K562 (cell line): ENCODE measurements at regions not wholly inside any gene's neighbourhood (a gene's known extent, or its start where the extent isn't known, plus 50 kb on each side); places are given as distances from the start of the nearest gene placed in this dataset.

Experiments used
- ATAC-seq: fragments of 200-7000 bp; cut with Tn5 transposase; 3 replicates; pipeline ENCODE4 v1.9.1; 2020; ENCODE audit warnings: moderate library complexity
- BruUV-seq: library from RNA; stranded (reverse); fragments of 400-500 nt; replicated peaks from 2 replicates; lab custom pipeline; 2021; lab: Mats Ljungman, UMichigan
- CTCF ChIA-PET: fragments of 300-600 bp; formaldehyde crosslinking; extraction: SDS; loops from one replicate; lab custom pipeline; 2021; ENCODE audit warnings: low intra/inter-chr PET ratio; lab: Yijun Ruan, JAX
- POLR2A ChIA-PET: fragments of 300-600, 350-650 bp; sonication (Branson Sonifier 250); formaldehyde crosslinking; extraction: SDS; loops from one replicate; lab custom pipeline; 2021; ENCODE audit warnings: antibody characterized with exemption, inconsistent platforms; lab: Yijun Ruan, JAX
- DNase-seq, 4 experiments: peaks; one replicate each; pipeline versions ENCODE4 v3.0.0 to v3.0.0-alpha.2; 2011 to 2018; ENCODE audit warnings: low spot score in 3 of 4, mixed read lengths in 3 of 4; ENCODE audit errors: extremely low read depth in 1 of 4
- FAIRE-seq: peaks from 2 replicates; lab custom pipeline; 2011; peaks lifted over from hg19 to GRCh38; lab: Jason Lieb, UNC
- H2AFZ ChIP-seq: 2 replicates; pipeline ENCODE4 v1.6.0; 2011; ENCODE audit warnings: low read depth, low read length, control low read depth, inconsistent platforms
- H3K27ac ChIP-seq: fragments of 200-600 bp; 3 replicates; pipeline ENCODE4 v1.8.0; 2011; ENCODE audit warnings: low read depth, mild to moderate bottlenecking, control low read depth, inconsistent platforms, low read length, moderate library complexity, mixed read lengths; ENCODE audit errors: extremely low read depth
- H3K27me3 ChIP-seq, 2 experiments: fragments of 300-600 bp in 1 of 2; 2 replicates in 1 of 2; 3 replicates in 1 of 2; pipeline versions ENCODE4 v1.6.0 to v1.8.0; 2011; ENCODE audit warnings: inconsistent platforms in 2 of 2, low read length in 2 of 2, mild to moderate bottlenecking in 1 of 2, mixed read lengths in 1 of 2, moderate library complexity in 1 of 2; ENCODE audit not compliant: control insufficient read depth in 2 of 2, insufficient read depth in 2 of 2
- H3K36me3 ChIP-seq: fragments of 300-600 bp; 3 replicates; pipeline ENCODE4 v1.8.0; 2011; ENCODE audit warnings: mild to moderate bottlenecking, low read length, inconsistent platforms; ENCODE audit not compliant: control insufficient read depth, insufficient read depth
- H3K4me1 ChIP-seq, 2 experiments: fragments of 200-600 bp in 1 of 2; replicated peaks in 1 of 2; 2 replicates in 1 of 2; 3 replicates in 1 of 2; pipeline versions ENCODE4 v1.5.1 to v1.8.0; 2011; ENCODE audit warnings: inconsistent platforms in 2 of 2, low read length in 2 of 2, mild to moderate bottlenecking in 1 of 2, mixed read lengths in 1 of 2, moderate library complexity in 1 of 2; ENCODE audit not compliant: control insufficient read depth in 2 of 2, insufficient read depth in 2 of 2
- H3K4me2 ChIP-seq: 2 replicates; pipeline ENCODE4 v1.6.1; 2011; ENCODE audit warnings: low read length, control low read depth, inconsistent platforms, mixed read lengths; ENCODE audit not compliant: insufficient read depth
- H3K4me3 ChIP-seq: fragments of 200-600 bp; sonication (generic), shearing (Covaris generic); 2 replicates; pipeline ENCODE4 v1.5.1; 2016; ENCODE audit warnings: control low read depth, inconsistent platforms
- H3K79me2 ChIP-seq: fragments of 200-600 bp; 3 replicates; pipeline ENCODE4 v1.8.0; 2011; ENCODE audit warnings: low read length, inconsistent platforms; ENCODE audit not compliant: control insufficient read depth, insufficient read depth
- H3K9ac ChIP-seq, 2 experiments: 2 replicates each; pipeline versions ENCODE4 v1.6.0 to v1.6.1; 2011; ENCODE audit warnings: low read depth in 2 of 2, low read length in 2 of 2, control low read depth in 1 of 2, inconsistent platforms in 1 of 2, mild to moderate bottlenecking in 1 of 2, mixed read lengths in 1 of 2; ENCODE audit not compliant: insufficient read depth in 1 of 2
- H3K9me1 ChIP-seq: one replicate; pipeline ENCODE4 v1.6.0; 2011; ENCODE audit warnings: inconsistent platforms, mild to moderate bottlenecking, low read length, moderate library complexity; ENCODE audit not compliant: control insufficient read depth, insufficient read depth
- H3K9me3 ChIP-seq: replicated peaks from 2 replicates; pipeline ENCODE4 v1.5.1; 2011; ENCODE audit warnings: low read depth, low read length, inconsistent platforms; ENCODE audit not compliant: control insufficient read depth, insufficient read depth
- H4K20me1 ChIP-seq: replicated peaks from 2 replicates; pipeline ENCODE4 v1.6.1; 2011; ENCODE audit warnings: low read length, inconsistent platforms, mixed read lengths; ENCODE audit not compliant: control insufficient read depth, insufficient read depth
- BHLHE40 ChIP-seq: IDR thresholded peaks from 2 replicates; pipeline ENCODE4 v1.6.1; 2011; ENCODE audit warnings: low read length, improper control_type of control experiment
- DIDO1 ChIP-seq: fragments of 450-650 bp; IDR thresholded peaks from 2 replicates; pipeline ENCODE4 v1.6.1; 2016; ENCODE audit warnings: low read depth, missing biosample characterization, missing genetic modification characterization
- DNMT1 ChIP-seq: fragments of 450-650 bp; IDR thresholded peaks from 2 replicates; pipeline ENCODE4 v1.6.1; 2016; ENCODE audit warnings: antibody characterized with exemption, mild to moderate bottlenecking
- EP300 ChIP-seq: IDR thresholded peaks from 2 replicates; pipeline ENCODE4 v1.6.1; 2012; ENCODE audit warnings: low read length, improper control_type of control experiment
- ETV5 ChIP-seq: sonication (generic); formaldehyde crosslinking; IDR thresholded peaks from 2 replicates; pipeline ENCODE4 v1.4.0; 2020; ENCODE audit warnings: low read depth, mild to moderate bottlenecking, missing genetic modification reagents
- HDAC1 ChIP-seq, 2 experiments: fragments of 450-650 bp; IDR thresholded peaks; 2 replicates each; pipeline ENCODE4 v1.6.1; 2016 to 2017; ENCODE audit warnings: inconsistent platforms in 1 of 2, mild to moderate bottlenecking in 1 of 2, moderate library complexity in 1 of 2
- KLF10 ChIP-seq: fragments of 250-450 bp; sonication (Bioruptor Pico); IDR thresholded peaks from 2 replicates; pipeline ENCODE4 v1.6.1; 2021; ENCODE audit warnings: matching md5 sums
- MBD2 ChIP-seq: sonication (generic); IDR thresholded peaks from 2 replicates; pipeline ENCODE4 v1.6.1; 2016; ENCODE audit warnings: low read depth, borderline replicate concordance
- MXI1 ChIP-seq: IDR thresholded peaks from 2 replicates; pipeline ENCODE4 v1.6.1; 2011; ENCODE audit warnings: low read depth, mild to moderate bottlenecking, improper control_type of control experiment, low read length
- NONO ChIP-seq, 2 experiments: fragments of 200-400 bp in 1 of 2; fragments of 450-650 bp in 1 of 2; formaldehyde crosslinking in 1 of 2; IDR thresholded peaks; 2 replicates each; pipeline ENCODE4 v1.6.1; 2017; ENCODE audit warnings: low read depth in 2 of 2, mild to moderate bottlenecking in 2 of 2, moderate library complexity in 2 of 2, low read length in 1 of 2
- PCBP1 ChIP-seq: fragments of 200-400 bp; formaldehyde crosslinking; IDR thresholded peaks from 2 replicates; pipeline ENCODE4 v1.6.1; 2018; ENCODE audit warnings: mild to moderate bottlenecking, low read depth, low read length; ENCODE audit not compliant: poor library complexity, severe bottlenecking
- PTTG1 ChIP-seq: fragments of 450-650 bp; IDR thresholded peaks from 2 replicates; pipeline ENCODE4 v1.6.1; 2016; ENCODE audit warnings: low read depth, mild to moderate bottlenecking, missing genetic modification characterization, missing compliant biosample characterization
- RBM34 ChIP-seq: fragments of 200-400 bp; formaldehyde crosslinking; IDR thresholded peaks from 2 replicates; pipeline ENCODE4 v1.6.1; 2018; ENCODE audit warnings: low read length, borderline replicate concordance; ENCODE audit not compliant: insufficient read depth
- SAFB ChIP-seq: fragments of 200-400 bp; formaldehyde crosslinking; IDR thresholded peaks from 2 replicates; pipeline ENCODE4 v1.6.1; 2017; ENCODE audit warnings: low read depth, low read length, borderline replicate concordance
- TBL1XR1 ChIP-seq, 2 experiments: IDR thresholded peaks; 2 replicates each; pipeline ENCODE4 v1.6.1; 2012; ENCODE audit warnings: improper control_type of control experiment in 2 of 2, low read length in 2 of 2, mild to moderate bottlenecking in 1 of 2
- WGBS: fragments of 100-300 bp; shearing (Covaris generic); methylation state at CpG from one replicate; pipeline ENCODE4 v1.1.6; 2016; ENCODE audit warnings: low coverage, mixed read lengths; ENCODE audit not compliant: insufficient coverage; ENCODE audit errors: missing lambda C conversion rate; 5-methylcytosine and 5-hydroxymethylcytosine counted together
- in situ Hi-C: fragments of 300-500 bp; cut with MboI; formaldehyde crosslinking; loops from 4 replicates; pipeline ENCODE4 v1.15.0; 2018; ENCODE audit warnings: inconsistent platforms, mixed read lengths
- intact Hi-C: fragments of 100-400 bp; cut with micrococcal nuclease; formaldehyde crosslinking; loops from 2 replicates; pipeline ENCODE4 v1.14.2; 2022
- TF ChIP-seq, protein P1 (sequence below): fragments of 450-650 bp; IDR thresholded peaks from one replicate; pipeline ENCODE4 v1.6.1; 2018; ENCODE audit warnings: mild to moderate bottlenecking, moderate library complexity; ENCODE audit not compliant: partially characterized antibody
- TF ChIP-seq, protein P2 (sequence below): fragments of 250-450 bp; sonication (Bioruptor Pico); IDR thresholded peaks from 2 replicates; pipeline ENCODE4 v1.5.0; 2021
- TF ChIP-seq, protein P3 (sequence below), 2 experiments: fragments of 250-450 bp in 1 of 2; fragments of 450-650 bp in 1 of 2; sonication (Bioruptor Pico) in 1 of 2; IDR thresholded peaks; 2 replicates each; pipeline versions ENCODE4 v1.6.1 to v1.8.0; 2016 to 2021; ENCODE audit warnings: mild to moderate bottlenecking in 2 of 2, moderate library complexity in 2 of 2, missing compliant biosample characterization in 1 of 2, missing genetic modification characterization in 1 of 2

DNA sequence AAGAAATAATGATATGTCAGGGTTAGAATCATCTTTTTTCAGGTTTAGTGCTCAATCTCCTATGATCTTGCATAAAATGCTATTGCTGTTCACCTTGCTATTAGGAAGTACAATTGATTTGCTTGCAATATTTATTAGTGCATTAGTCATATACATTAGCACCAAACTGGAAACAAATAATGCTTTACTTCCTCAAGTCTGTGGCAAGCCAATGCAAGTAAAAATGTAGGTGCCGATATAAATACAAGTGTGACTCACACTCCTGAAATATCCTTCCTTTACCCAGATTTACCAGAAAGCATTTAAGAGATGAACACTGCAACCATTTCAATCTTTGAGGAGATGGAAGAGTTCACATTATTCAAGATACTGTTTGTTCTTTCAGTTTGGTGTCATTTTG is 1487.7 kb upstream of the ADGRL3 start:
- no peak for TF ChIP-seq TBL1XR1 (IDR thresholded peaks at IDR 0.05; ENCODE audit: low read length in 2 of 2)
- TF ChIP-seq EP300: no peak
- no peak for TF ChIP-seq NONO (IDR thresholded peaks at IDR 0.05; ENCODE audit: low read depth in 2 of 2, low read length in 1 of 2)
- TF ChIP-seq PTTG1 (tag): no peak
- TF ChIP-seq, protein P1, sequence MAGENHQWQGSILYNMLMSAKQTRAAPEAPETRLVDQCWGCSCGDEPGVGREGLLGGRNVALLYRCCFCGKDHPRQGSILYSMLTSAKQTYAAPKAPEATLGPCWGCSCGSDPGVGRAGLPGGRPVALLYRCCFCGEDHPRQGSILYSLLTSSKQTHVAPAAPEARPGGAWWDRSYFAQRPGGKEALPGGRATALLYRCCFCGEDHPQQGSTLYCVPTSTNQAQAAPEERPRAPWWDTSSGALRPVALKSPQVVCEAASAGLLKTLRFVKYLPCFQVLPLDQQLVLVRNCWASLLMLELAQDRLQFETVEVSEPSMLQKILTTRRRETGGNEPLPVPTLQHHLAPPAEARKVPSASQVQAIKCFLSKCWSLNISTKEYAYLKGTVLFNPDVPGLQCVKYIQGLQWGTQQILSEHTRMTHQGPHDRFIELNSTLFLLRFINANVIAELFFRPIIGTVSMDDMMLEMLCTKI: no peak
- no peak for TF ChIP-seq KLF10 (CRISPR knock-in tag)
- TF ChIP-seq DNMT1: no peak
- TF ChIP-seq ETV5 (CRISPR knock-in tag): no peak
- TF ChIP-seq MXI1: no peak
- TF ChIP-seq, protein P2, sequence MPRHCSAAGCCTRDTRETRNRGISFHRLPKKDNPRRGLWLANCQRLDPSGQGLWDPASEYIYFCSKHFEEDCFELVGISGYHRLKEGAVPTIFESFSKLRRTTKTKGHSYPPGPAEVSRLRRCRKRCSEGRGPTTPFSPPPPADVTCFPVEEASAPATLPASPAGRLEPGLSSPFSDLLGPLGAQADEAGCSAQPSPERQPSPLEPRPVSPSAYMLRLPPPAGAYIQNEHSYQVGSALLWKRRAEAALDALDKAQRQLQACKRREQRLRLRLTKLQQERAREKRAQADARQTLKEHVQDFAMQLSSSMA (CRISPR knock-in tag): no peak
- no peak for TF ChIP-seq BHLHE40
- TF ChIP-seq SAFB: no peak
- TF ChIP-seq DIDO1 (tag): no peak
- TF ChIP-seq, protein P3, sequence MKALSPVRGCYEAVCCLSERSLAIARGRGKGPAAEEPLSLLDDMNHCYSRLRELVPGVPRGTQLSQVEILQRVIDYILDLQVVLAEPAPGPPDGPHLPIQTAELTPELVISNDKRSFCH (CRISPR knock-in tag; IDR thresholded peaks at IDR 0.05): no peak
- TF ChIP-seq, protein P3 (tag; IDR thresholded peaks at IDR 0.05): no peak
- no peak for TF ChIP-seq RBM34
- TF ChIP-seq PCBP1: no peak
- TF ChIP-seq MBD2: no peak
- no peak for TF ChIP-seq HDAC1 (IDR thresholded peaks at IDR 0.05)
- TF ChIP-seq, all 486 proteins: peak for 0
- Histone ChIP-seq H3K27ac (no peak overlapping the region), H3K36me3 (no peaks in the 10 kb centered on the region), H2AFZ (no peak overlapping the region), H3K9me1 (no peaks in the 10 kb centered on the region), H3K9ac (no peak overlapping the region), H3K4me3 (no peak overlapping the region), H3K4me2 (no peak overlapping the region), H4K20me1 (no peaks in the 10 kb centered on the region), H3K27me3 (no peaks in the 10 kb centered on the region), H3K9me3 (no peaks in the 10 kb centered on the region), H3K4me1 (no peaks in the 10 kb centered on the region), H3K79me2 (no peaks in the 10 kb centered on the region)
- no peak for ATAC-seq
- no peak for DNase-seq
- FAIRE-seq: no peak
- 0% methylated on average over 1 of the region's 1 CpG for WGBS
- BruUV-seq: no TSS peak
- intact Hi-C loops (no loop called here), in situ Hi-C loops (no loop called here)
- ChIA-PET POLR2A (no interaction called here), CTCF (no interaction called here)
